NCI-H82 (cell line): ENCODE measurements at regions not wholly inside any gene's neighbourhood (a gene's known extent, or its start where the extent isn't known, plus 50 kb on each side); places are given as distances from the start of the nearest gene placed in this dataset.
"Not testable (repeated sequence)": the region's sequence is repeated elsewhere in the genome, so short reads cannot be mapped to it uniquely, and the experiment has no call there.

Experiments used
- DNase-seq: peaks from one replicate; lab custom pipeline; 2025; lab: John Stamatoyannopoulos, UW

- no peak for DNase-seq
These were observed 166.3 kb downstream of the PHLDA1 start for GRCh38 chr12:75865315-75865714.

GRCh38 chr12:75864161-75864560 is 167.4 kb downstream of the PHLDA1 start:
- DNase-seq: no peak

GRCh38 chr12:75863533-75863932 is 168.0 kb downstream of the PHLDA1 start:
- peak; percentile 12 for DNase-seq

DNA sequence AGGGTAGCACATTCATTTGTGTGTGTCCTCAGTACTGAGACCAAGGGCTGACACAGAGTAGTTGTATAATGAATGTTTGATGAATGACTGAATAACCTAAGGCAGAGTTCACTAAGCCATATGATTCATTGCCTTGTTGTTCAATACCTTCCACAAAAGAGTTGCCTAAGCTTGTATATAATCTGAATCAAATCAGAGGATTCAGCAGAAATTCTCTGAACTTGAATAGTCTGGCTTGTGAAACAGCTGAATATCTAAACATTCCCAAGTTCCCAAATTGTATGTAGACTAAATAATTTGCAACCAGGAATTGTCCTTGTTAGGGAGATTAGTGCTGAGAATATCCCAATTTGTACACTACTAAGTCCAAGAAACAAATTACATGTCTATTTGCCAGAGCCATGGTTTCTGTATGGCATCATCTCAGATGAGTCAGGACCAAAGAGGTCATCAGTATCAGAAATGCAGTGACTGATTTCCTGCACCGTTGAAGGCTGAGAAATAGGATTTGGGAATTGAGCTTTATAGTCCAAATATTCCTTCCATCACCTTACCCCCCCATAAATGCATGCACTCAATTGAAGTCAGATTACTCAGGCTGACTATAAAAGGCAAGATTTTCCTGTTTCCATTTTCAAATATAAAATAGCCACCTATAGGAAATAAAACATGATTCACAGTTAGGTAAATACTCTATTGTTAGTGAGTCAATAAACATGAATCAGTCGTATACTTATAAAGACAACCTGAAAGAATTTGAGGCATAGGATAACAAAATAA is 168.7 kb downstream of the PHLDA1 start:
- no peak for DNase-seq

GRCh38 chr12:75859868-75860267 is 171.7 kb downstream of the PHLDA1 start:
- no peak for DNase-seq

DNA sequence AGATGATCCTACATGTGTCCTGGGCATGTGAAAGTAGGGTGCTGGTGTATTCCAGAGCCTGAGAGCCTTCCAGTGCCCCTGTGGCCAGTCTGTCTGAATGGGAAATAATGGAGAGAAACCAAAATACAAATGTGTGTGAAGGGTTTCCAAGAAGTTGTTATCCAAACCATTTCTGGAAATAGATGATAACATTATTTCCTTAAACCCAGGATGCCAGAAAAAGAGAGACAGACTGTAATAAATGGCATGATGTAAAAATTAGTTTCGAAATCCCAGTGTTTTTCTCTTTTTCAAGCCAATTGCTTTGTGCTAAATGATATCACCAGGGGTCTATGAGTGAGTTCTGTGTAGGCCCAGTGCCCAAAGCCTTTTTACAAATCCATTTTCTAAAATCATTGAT is 175.3 kb downstream of the PHLDA1 start:
- DNase-seq: no peak

- DNase-seq: no peak
These were observed 176.2 kb downstream of the PHLDA1 start for GRCh38 chr12:75855360-75855759.

- no peak for DNase-seq
These were observed 176.8 kb downstream of the PHLDA1 start for GRCh38 chr12:75854681-75855309.

GRCh38 chr12:75854137-75854536 is 177.4 kb downstream of the PHLDA1 start:
- not testable (repeated sequence) for DNase-seq

DNA sequence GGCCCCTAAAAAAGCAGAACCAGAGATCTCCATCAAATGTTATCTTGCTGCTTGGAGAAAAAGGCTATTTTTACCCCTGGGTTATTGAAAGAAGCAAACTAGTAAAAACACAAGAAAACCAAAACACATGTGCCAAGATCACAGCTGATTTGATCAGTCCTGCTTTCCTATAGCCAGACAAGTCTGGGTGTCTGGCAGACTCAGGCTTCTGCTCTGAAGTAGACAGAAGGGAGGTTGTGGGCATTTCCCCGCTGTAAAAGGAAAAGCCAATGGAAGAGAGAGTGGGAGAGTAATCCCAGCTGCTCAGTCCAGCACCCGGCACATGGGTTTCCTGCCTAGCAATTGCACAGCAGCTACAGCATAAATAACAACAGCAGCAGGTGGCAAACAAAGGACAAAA is 177.9 kb downstream of the PHLDA1 start:
- DNase-seq: peak; percentile 31

DNA sequence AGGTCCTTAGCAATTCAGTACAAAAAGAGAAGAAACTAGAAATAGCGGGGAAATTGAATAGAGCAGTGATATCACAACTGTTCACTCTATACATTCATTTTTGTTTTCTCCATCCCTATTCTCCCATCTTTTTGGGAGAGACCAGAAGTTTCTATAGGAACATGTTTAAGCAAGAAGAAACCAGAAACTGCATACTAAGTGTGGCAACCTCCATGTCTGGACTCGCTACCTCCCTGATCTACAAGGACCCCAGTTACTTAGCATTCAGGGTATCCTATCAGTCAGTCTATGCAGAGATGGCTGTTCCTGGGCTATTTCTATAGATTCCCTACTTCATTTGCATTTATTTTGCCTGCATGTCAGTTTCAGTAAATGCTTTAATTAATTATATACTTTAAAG is 178.6 kb downstream of the PHLDA1 start:
- no peak for DNase-seq

DNA sequence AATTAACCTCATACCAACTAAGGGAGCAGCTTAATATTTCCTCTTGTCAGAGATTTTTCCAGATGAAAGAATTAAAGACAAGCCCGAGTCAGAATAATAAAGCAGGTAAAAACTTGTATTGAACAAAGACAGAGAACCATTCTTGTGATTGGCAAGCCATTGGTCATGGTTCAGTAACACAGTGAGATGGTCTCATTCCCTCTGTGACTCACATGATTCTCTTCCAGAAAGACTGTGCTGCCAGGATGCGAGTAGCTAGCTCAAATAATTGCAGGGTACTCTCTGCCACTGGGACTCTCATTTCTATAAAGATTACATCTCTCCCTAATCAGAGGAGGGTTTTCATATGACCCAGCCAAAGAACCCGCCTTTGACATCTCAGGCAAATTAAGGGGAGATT is 179.4 kb downstream of the PHLDA1 start:
- no peak for DNase-seq

GRCh38 chr12:75850721-75851462 is 180.7 kb downstream of the PHLDA1 start:
- DNase-seq: peak; percentile 7

- no peak for DNase-seq
These were observed 182.6 kb downstream of the PHLDA1 start for GRCh38 chr12:75848961-75849360.

DNA sequence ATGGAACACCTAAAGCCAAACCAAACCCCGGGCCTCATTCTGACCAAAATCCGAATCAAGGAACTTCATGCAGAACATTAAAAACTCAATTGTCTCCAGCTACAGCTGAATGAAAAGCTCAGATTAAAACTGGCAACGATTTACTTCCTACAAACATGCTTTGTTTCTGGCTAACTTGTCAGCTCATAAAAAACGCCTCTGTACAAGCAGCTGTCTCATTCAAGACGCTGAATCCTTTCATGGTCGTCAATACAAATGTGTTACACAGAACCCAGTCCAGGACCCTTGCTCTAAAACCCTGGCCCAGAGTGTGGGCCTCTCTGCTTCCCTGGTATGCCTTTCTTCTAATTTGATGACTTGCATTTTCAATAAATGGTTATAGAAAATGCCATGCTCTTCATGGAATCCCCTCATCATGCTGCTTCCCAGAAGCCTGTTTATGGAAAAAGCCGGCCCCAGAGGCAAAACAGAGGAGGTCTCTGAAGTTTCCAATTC is 183.1 kb downstream of the PHLDA1 start:
- no peak for DNase-seq

GRCh38 chr12:75846102-75846501 is 185.5 kb downstream of the PHLDA1 start:
- DNase-seq: no peak

GRCh38 chr12:75844985-75845384 is 186.6 kb downstream of the PHLDA1 start:
- DNase-seq: no peak

DNA sequence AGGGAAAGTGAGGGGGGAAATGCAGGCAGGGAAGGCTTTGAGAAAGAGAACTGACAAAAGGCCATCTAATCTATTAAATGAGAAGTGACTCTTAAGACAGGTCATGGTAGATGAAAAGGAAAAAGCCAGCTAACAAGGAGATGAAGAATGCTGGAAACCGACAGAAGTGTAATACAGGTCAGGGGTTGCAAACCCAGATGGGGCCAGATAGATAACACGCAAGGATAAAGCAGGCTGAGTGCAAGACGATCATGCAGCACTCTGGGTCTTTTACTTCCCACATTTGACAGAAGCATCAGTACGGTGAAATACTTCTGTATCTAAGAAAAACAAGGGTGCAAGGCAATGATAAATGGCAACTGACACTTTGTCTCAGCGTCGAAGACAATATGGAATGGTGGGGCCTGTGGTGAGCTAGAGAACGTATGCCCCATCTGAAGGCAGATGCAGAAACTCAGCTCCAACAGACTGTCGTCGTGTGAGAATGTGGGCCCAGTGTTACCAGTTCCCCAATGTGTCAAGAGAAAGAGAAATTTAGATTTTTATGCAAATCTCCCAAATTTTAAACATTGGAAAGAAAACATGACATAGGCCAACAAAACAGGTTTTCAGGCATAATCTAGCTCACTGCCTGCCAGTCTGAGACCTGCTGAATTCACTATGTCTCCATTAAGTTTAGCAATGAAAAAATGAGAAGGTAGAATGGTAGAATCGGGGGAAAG is 187.4 kb downstream of the PHLDA1 start:
- DNase-seq: no peak

DNA sequence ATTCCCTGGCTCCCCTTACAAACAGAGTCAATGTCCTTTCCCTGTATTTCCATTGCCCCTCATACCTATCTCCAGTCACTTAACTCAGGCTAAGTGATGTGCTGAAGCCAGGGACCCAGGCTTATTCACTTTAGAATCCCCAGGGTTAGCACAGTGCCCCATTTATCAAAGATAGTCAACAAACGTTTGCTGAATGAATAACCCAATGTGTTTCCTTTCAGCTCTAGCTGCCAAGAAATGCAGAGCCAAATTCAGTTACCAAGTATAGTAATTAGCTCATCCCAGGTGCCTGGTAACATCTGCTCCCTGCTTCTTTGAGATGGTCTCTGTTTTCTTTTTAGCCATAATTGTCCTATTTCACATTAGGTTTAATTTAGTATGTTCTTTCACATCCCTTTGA is 189.5 kb downstream of the PHLDA1 start:
- peak; percentile 7 for DNase-seq

DNA sequence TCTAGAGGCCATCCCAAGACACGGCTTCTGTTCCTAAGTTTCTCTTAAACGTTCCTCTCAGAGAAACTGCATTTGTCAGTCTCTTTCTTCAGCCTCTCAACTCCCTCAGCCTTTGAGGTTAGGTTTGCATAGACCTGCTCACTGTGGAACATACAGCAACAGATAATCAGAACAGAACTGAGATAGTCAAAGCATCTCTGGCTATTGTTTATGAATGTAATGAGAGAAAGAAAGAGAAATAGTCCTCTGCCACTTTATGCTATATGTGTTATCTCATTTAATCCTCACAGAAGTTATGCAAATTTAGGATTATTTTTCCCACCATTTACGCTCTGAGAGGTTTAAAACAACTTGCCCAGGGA is 190.6 kb downstream of the PHLDA1 start:
- no peak for DNase-seq

- DNase-seq: no peak
These were observed 193.3 kb downstream of the PHLDA1 start for GRCh38 chr12:75838309-75838708.

DNA sequence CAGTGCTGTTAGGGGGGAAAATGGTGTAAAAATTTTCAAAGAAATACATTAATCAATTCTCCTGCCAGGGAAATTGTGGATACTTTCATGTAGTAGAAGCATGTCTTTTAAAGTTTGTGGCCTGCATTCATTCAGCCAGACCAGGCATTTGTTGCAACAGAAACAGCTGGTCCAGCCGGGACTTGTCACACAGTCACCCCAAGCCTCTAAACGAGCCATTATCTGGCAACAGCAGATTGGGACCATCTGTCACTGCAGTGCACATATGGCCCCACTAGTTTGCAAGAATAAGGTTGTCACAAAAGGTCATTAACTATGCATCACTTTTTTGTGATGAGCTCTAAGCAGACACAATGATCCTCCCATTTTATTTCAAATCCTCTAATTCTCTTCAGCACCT is 193.9 kb downstream of the PHLDA1 start:
- peak; percentile 97 for DNase-seq
